ENCODE measurements at regions not wholly inside any gene's neighbourhood (a gene's known extent, or its start where the extent isn't known, plus 50 kb on each side); places are given as distances from the start of the nearest gene placed in this dataset.

- ATAC-seq = no peak
- no peaks in the 10 kb centered on the region for H3K36me3 Mint-ChIP-seq (ENCODE audit: low read depth)
- peaks cover 40% of the 10 kb centered on the region for H3K27me3 Mint-ChIP-seq
Measured at GRCh38 chr14:94880106-94880505, 110.2 kb upstream of the GSC start.

GRCh38 chr14:94879537-94879936 lies 109.6 kb upstream of the GSC start:
- H3K27me3 Mint-ChIP-seq = peaks cover 44% of the 10 kb centered on the region
- H3K27ac Mint-ChIP-seq = no peak overlapping the region
- no peak for ATAC-seq
- H3K4me1 Mint-ChIP-seq = no peaks in the 10 kb centered on the region
- H3K9me3 ChIP-seq (ENCODE audit: control insufficient read depth, low read length, poor library complexity, severe bottlenecking) = no peaks in the 10 kb centered on the region
- no peak overlapping the region for H3K4me3 Mint-ChIP-seq
- no peak for DNase-seq
- H3K36me3 Mint-ChIP-seq (ENCODE audit: low read depth) = no peaks in the 10 kb centered on the region

More at GRCh38 chr14:94880106-94880505, 110.2 kb upstream of the GSC start:
- Mint-ChIP-seq H3K4me3 (no peak overlapping the region), H3K4me1 (no peaks in the 10 kb centered on the region), H3K27ac (no peak overlapping the region)
- DNase-seq = no peak
- H3K9me3 ChIP-seq (ENCODE audit: control insufficient read depth, low read length, poor library complexity, severe bottlenecking) = no peaks in the 10 kb centered on the region

- DNase-seq = no peak
- H3K27me3 Mint-ChIP-seq = peaks cover 51% of the 10 kb centered on the region
- H3K4me3 Mint-ChIP-seq = no peak overlapping the region
- H3K36me3 Mint-ChIP-seq (ENCODE audit: low read depth) = no peaks in the 10 kb centered on the region
- H3K27ac Mint-ChIP-seq = no peak overlapping the region
- H3K4me1 Mint-ChIP-seq = no peaks in the 10 kb centered on the region
- no peak for ATAC-seq
- H3K9me3 ChIP-seq (ENCODE audit: control insufficient read depth, low read length, poor library complexity, severe bottlenecking) = no peaks in the 10 kb centered on the region
Measured at GRCh38 chr14:94876306-94876705, 106.4 kb upstream of the GSC start.

- Mint-ChIP-seq H3K36me3 (ENCODE audit: low read depth) (no peaks in the 10 kb centered on the region), H3K27ac (no peak overlapping the region), H3K4me1 (no peaks in the 10 kb centered on the region), H3K27me3 (peaks cover 50% of the 10 kb centered on the region), H3K4me3 (no peak overlapping the region)
- no peak for ATAC-seq
- DNase-seq = no peak
- no peaks in the 10 kb centered on the region for H3K9me3 ChIP-seq (ENCODE audit: control insufficient read depth, low read length, poor library complexity, severe bottlenecking)
Measured at GRCh38 chr14:94875256-94875655, 105.3 kb upstream of the GSC start.

GRCh38 chr14:94868772-94869072 lies 98.8 kb upstream of the GSC start:
- H3K9me3 ChIP-seq (ENCODE audit: control insufficient read depth, low read length, poor library complexity, severe bottlenecking) = no peaks in the 10 kb centered on the region
- ATAC-seq (no peak), DNase-seq (no peak)
- Mint-ChIP-seq H3K27ac (no peak overlapping the region), H3K4me1 (peaks cover 2% of the 10 kb centered on the region), H3K4me3 (no peak overlapping the region), H3K27me3 (peaks cover 42% of the 10 kb centered on the region), H3K36me3 (ENCODE audit: low read depth) (no peaks in the 10 kb centered on the region)

- no peaks in the 10 kb centered on the region for H3K9me3 ChIP-seq (ENCODE audit: control insufficient read depth, low read length, poor library complexity, severe bottlenecking)
- H3K4me1 Mint-ChIP-seq = peaks cover 2% of the 10 kb centered on the region
- ATAC-seq (no peak), DNase-seq (no peak)
- no peak overlapping the region for H3K4me3 Mint-ChIP-seq
- peaks cover 42% of the 10 kb centered on the region for H3K27me3 Mint-ChIP-seq
- no peaks in the 10 kb centered on the region for H3K36me3 Mint-ChIP-seq (ENCODE audit: low read depth)
- no peak overlapping the region for H3K27ac Mint-ChIP-seq
Measured at GRCh38 chr14:94867946-94868771, 98.2 kb upstream of the GSC start.

- no peak for ATAC-seq
Measured at GRCh38 chr14:94867209-94867608, 97.3 kb upstream of the GSC start.

GRCh38 chr14:94864387-94865195 lies 94.7 kb upstream of the GSC start:
- no peak overlapping the region for H3K27ac Mint-ChIP-seq

More at GRCh38 chr14:94867209-94867608, 97.3 kb upstream of the GSC start:
- no peaks in the 10 kb centered on the region for H3K9me3 ChIP-seq (ENCODE audit: control insufficient read depth, low read length, poor library complexity, severe bottlenecking)
- DNase-seq = no peak
- no peak overlapping the region for H3K4me3 Mint-ChIP-seq
- H3K27ac Mint-ChIP-seq = no peak overlapping the region
- no peaks in the 10 kb centered on the region for H3K36me3 Mint-ChIP-seq (ENCODE audit: low read depth)
- peaks cover 42% of the 10 kb centered on the region for H3K27me3 Mint-ChIP-seq
- peaks cover 2% of the 10 kb centered on the region for H3K4me1 Mint-ChIP-seq

GRCh38 chr14:94863366-94863765 lies 93.5 kb upstream of the GSC start:
- Mint-ChIP-seq H3K36me3 (ENCODE audit: low read depth) (no peaks in the 10 kb centered on the region), H3K27ac (no peak overlapping the region), H3K27me3 (peaks cover 55% of the 10 kb centered on the region), H3K4me3 (no peak overlapping the region), H3K4me1 (peaks cover 4% of the 10 kb centered on the region)
- no peaks in the 10 kb centered on the region for H3K9me3 ChIP-seq (ENCODE audit: control insufficient read depth, low read length, poor library complexity, severe bottlenecking)
- ATAC-seq = no peak
- DNase-seq = no peak

More at GRCh38 chr14:94864387-94865195, 94.7 kb upstream of the GSC start:
- DNase-seq (no peak), ATAC-seq (no peak)
- Mint-ChIP-seq H3K4me3 (no peak overlapping the region), H3K4me1 (peaks cover 4% of the 10 kb centered on the region), H3K27me3 (peaks cover 53% of the 10 kb centered on the region), H3K36me3 (ENCODE audit: low read depth) (no peaks in the 10 kb centered on the region)
- H3K9me3 ChIP-seq (ENCODE audit: control insufficient read depth, low read length, poor library complexity, severe bottlenecking) = no peaks in the 10 kb centered on the region

GRCh38 chr14:94857950-94858349 lies 88.0 kb upstream of the GSC start:
- H3K9me3 ChIP-seq (ENCODE audit: control insufficient read depth, low read length, poor library complexity, severe bottlenecking) = no peaks in the 10 kb centered on the region
- Mint-ChIP-seq H3K4me1 (peaks cover 2% of the 10 kb centered on the region), H3K27me3 (peaks cover 35% of the 10 kb centered on the region), H3K27ac (no peak overlapping the region), H3K36me3 (ENCODE audit: low read depth) (no peaks in the 10 kb centered on the region), H3K4me3 (no peak overlapping the region)
- DNase-seq (no peak), ATAC-seq (no peak)

GRCh38 chr14:94853920-94854319 lies 84.0 kb upstream of the GSC start:
- Mint-ChIP-seq H3K27ac (no peak overlapping the region), H3K4me3 (no peak overlapping the region), H3K27me3 (peaks cover 11% of the 10 kb centered on the region), H3K4me1 (no peaks in the 10 kb centered on the region), H3K36me3 (ENCODE audit: low read depth) (no peaks in the 10 kb centered on the region)
- DNase-seq (no peak), ATAC-seq (no peak)
- no peaks in the 10 kb centered on the region for H3K9me3 ChIP-seq (ENCODE audit: control insufficient read depth, low read length, poor library complexity, severe bottlenecking)

- Mint-ChIP-seq H3K27ac (no peak overlapping the region), H3K36me3 (ENCODE audit: low read depth) (no peaks in the 10 kb centered on the region), H3K27me3 (peaks cover 6% of the 10 kb centered on the region), H3K4me1 (no peaks in the 10 kb centered on the region), H3K4me3 (no peak overlapping the region)
- no peak for ATAC-seq
- DNase-seq = no peak
- H3K9me3 ChIP-seq (ENCODE audit: control insufficient read depth, low read length, poor library complexity, severe bottlenecking) = no peaks in the 10 kb centered on the region
Measured at GRCh38 chr14:94850309-94851211, 80.6 kb upstream of the GSC start.

- H3K4me1 Mint-ChIP-seq = no peaks in the 10 kb centered on the region
- H3K27me3 Mint-ChIP-seq = peaks cover 11% of the 10 kb centered on the region
- H3K9me3 ChIP-seq (ENCODE audit: control insufficient read depth, low read length, poor library complexity, severe bottlenecking) = no peaks in the 10 kb centered on the region
- H3K4me3 Mint-ChIP-seq = no peak overlapping the region
- H3K27ac Mint-ChIP-seq = no peak overlapping the region
- H3K36me3 Mint-ChIP-seq (ENCODE audit: low read depth) = peaks cover 2% of the 10 kb centered on the region
- ATAC-seq (no peak), DNase-seq (no peak)
Measured at GRCh38 chr14:94844593-94845152, 74.8 kb upstream of the GSC start.

Measured in T-helper 17 cell (primary cell).